ENCODE measurements at regions not wholly inside any gene's neighbourhood (a gene's known extent, or its start where the extent isn't known, plus 50 kb on each side); places are given as distances from the start of the nearest gene placed in this dataset.

DNA sequence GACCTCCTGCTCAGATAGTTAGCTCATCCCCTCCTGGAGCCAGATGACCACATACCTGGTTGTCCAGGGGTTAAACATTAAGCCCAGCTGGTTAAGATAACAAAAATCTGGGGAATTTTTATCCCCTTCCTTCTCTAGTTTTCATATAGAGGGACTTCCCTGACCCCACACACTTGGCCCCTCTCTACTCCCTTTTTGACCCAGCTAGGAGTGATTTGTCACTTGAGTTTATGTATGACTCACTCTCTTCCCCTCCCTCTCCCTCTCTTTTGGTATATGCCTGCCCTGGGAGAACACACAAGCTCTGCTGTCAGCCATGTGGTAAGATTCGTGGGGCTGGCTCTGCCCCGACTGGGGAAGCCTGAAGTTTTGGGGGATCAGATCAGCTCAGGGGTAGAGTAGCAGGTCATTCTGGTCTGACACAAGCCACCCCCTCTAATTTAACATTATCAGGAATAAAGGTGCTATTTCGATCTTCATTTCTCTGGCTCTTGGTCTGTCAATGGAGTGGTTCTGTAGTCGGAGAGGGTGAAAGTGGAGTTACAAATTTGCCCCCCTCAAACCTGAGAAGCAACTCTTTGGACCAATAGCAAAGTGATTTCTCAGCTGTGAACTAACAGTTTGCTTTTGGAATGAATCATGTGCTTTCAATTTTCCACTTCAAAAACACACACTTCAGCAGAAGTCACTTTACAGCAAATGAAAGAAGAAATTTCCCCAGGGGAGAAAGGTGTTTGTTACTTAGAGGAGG, 415.3 kb upstream of the CADM1 start:
- no peak for DNase-seq (ENCODE audit: low spot score)
- in situ Hi-C loops (cut with HindIII; ENCODE audit: low sequenced_read_pairs) = no loop called here

- in situ Hi-C loops (cut with HindIII; ENCODE audit: low sequenced_read_pairs) = no loop called here
These were observed 414.4 kb upstream of the CADM1 start for GRCh38 chr11:115918576-115918975.

DNA sequence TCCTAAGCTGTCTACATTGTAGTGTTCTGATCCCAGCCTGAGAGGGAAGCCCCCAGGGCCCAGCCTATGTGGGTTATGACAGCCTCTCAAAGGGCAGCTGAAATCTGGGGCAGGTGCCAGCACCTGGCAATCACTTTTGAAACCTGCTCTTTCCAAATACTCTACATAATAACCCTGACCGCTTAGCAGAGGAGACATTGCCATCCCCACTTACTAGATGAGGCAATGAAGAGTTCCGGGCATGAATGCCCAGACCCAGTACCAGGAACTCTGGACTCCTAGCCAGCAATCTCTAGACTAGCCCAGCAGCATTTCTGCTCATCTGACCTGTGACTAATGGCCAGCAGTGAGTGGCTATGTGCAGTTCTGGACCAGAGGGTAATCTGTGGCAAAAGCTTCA, 412.4 kb upstream of the CADM1 start:
- peak; percentile 29 for DNase-seq (ENCODE audit: low spot score)
- in situ Hi-C loops (cut with HindIII; ENCODE audit: low sequenced_read_pairs) = no loop called here

More at GRCh38 chr11:115918576-115918975, 414.4 kb upstream of the CADM1 start:
- no peak for DNase-seq (ENCODE audit: low spot score)

GRCh38 chr11:115912484-115912945, 408.3 kb upstream of the CADM1 start:
- peak; percentile 78 for DNase-seq (ENCODE audit: low spot score)
- in situ Hi-C loops (cut with HindIII; ENCODE audit: low sequenced_read_pairs) = no loop called here

DNA sequence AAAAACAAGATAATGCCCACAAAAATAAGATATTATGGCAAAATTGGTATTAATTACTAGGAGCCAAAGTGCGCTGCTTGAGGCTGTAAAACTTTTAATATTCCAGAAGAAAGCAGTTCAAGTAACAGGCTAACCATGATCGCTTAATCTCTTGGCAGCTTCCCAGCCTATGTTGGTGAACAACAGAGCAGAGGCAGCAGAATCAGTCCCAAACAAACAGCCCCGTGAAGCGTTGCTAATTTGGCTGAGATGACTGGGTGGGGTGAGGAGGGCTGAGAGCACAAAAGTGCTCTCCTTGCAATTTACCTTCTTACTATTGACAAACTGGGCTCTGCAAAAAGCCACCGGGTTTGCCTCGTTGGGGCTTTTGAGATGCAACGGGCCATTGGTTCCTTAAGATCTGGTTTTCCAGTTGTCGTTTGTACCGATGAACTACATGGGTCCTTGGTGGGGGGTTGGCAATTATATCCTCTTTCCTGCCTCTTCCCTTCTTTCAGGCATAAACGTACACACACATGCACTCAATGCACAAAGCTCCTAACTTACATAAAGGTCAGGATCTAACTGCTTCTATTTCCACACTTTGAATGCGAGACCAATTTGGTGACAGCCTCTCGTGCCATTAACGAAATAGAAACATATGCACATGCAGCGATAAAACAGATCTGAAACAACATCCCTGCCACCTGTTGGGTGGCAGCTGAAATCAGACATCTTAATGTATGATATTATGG, 407.6 kb upstream of the CADM1 start:
- in situ Hi-C loops (cut with HindIII; ENCODE audit: low sequenced_read_pairs) = no loop called here
- peak; percentile 53 for DNase-seq (ENCODE audit: low spot score)

- in situ Hi-C loops (cut with HindIII; ENCODE audit: low sequenced_read_pairs) = no loop called here
- no peak for DNase-seq (ENCODE audit: low spot score)
These were observed 406.2 kb upstream of the CADM1 start for GRCh38 chr11:115910379-115910778.

- in situ Hi-C loops (cut with HindIII; ENCODE audit: low sequenced_read_pairs) = no loop called here
- DNase-seq (ENCODE audit: low spot score) = no peak
These were observed 402.0 kb upstream of the CADM1 start for GRCh38 chr11:115906171-115906570.

- DNase-seq (ENCODE audit: low spot score) = no peak
- in situ Hi-C loops (cut with HindIII; ENCODE audit: low sequenced_read_pairs) = no loop called here
These were observed 401.3 kb upstream of the CADM1 start for GRCh38 chr11:115905341-115906000.

GRCh38 chr11:115903179-115903578, 399.0 kb upstream of the CADM1 start:
- in situ Hi-C loops (cut with HindIII; ENCODE audit: low sequenced_read_pairs) = no loop called here

DNA sequence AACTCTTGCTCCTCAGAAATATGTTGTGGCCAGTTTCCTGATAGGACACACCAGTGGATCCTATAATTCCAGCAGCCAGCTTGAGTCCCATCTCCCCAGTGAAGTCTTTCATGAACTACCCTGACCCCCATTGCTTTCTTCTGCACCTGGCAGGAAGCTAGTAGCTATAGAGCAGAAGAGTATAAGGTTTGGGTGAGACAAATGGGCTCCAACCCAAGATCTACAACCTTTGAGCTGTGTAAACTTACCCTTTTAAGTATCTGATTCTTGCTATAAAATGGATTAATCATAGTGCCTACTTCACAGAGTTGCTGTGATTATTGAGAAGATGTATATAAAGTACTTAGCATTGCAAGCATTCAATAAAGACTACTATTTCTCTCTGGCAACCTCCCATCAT, 396.9 kb upstream of the CADM1 start:
- in situ Hi-C loops (cut with HindIII; ENCODE audit: low sequenced_read_pairs) = no loop called here
- no peak for DNase-seq (ENCODE audit: low spot score)

More at GRCh38 chr11:115903179-115903578, 399.0 kb upstream of the CADM1 start:
- no peak for DNase-seq (ENCODE audit: low spot score)

GRCh38 chr11:115900111-115900510, 395.9 kb upstream of the CADM1 start:
- in situ Hi-C loops (cut with HindIII; ENCODE audit: low sequenced_read_pairs) = no loop called here
- no peak for DNase-seq (ENCODE audit: low spot score)

GRCh38 chr11:115897707-115898106, 393.5 kb upstream of the CADM1 start:
- DNase-seq (ENCODE audit: low spot score) = no peak
- in situ Hi-C loops (cut with HindIII; ENCODE audit: low sequenced_read_pairs) = no loop called here

- in situ Hi-C loops (cut with HindIII; ENCODE audit: low sequenced_read_pairs) = no loop called here
- no peak for DNase-seq (ENCODE audit: low spot score)
These were observed 391.9 kb upstream of the CADM1 start for GRCh38 chr11:115896084-115896483.

DNA sequence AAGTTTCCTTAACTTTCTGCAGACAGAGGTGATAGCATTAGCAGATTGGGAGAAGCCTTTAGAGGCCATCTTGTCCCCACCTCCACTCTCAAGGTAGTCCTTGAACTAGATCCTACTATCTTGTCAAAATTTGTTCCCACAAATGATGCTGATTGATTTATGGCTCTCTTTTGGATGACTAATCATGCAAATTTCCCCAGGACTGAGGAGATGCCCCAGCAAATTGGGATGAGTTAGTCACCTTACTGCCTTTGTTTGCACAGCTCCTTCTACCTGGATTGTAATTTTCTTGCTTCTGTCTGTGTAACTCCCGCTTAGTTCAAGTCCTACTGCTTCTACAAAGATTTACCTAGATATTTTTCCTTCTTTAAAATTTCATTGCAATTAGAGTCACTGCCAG, 391.4 kb upstream of the CADM1 start:
- no peak for DNase-seq (ENCODE audit: low spot score)
- in situ Hi-C loops (cut with HindIII; ENCODE audit: low sequenced_read_pairs) = no loop called here

GRCh38 chr11:115894176-115894575, 390.0 kb upstream of the CADM1 start:
- in situ Hi-C loops (cut with HindIII; ENCODE audit: low sequenced_read_pairs) = no loop called here
- DNase-seq (ENCODE audit: low spot score) = no peak

DNA sequence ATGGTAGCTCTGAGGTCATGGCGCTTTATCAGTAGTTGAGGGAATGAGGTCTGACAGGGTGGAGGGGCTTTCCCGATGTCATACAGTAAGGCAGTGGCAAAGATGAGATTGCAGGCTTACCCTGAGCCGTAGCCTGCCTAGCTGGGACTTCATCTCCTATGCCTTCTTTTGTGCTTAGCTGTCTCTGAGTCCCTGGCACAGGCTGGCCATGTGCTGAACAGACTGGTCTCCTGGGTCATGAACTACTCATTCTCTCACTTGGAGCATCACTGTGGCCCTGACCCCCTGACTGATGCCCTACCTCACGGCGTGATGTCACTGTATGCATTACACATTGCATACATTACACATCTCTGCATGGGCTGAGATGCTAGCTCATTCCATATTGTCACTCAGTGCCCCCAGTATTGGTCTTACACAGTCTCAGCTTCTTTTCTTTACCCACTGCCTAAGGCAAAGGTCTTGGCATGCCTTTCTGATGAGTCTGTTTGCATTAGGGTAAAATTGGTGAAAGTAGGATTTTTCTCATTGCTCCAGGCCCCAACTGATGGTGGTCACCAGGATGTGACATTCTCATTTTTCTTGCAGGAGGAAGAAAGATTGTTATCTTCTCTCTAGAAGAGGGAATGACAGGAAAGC, 389.4 kb upstream of the CADM1 start:
- DNase-seq (ENCODE audit: low spot score) = no peak

GRCh38 chr11:115892016-115892415, 387.8 kb upstream of the CADM1 start:
- no peak for DNase-seq (ENCODE audit: low spot score)
- in situ Hi-C loops (cut with HindIII; ENCODE audit: low sequenced_read_pairs) = no loop called here

More for the DNA sequence above, 389.4 kb upstream of the CADM1 start:
- in situ Hi-C loops (cut with HindIII; ENCODE audit: low sequenced_read_pairs) = no loop called here

GRCh38 chr11:115891581-115891980, 387.4 kb upstream of the CADM1 start:
- DNase-seq (ENCODE audit: low spot score) = no peak
- in situ Hi-C loops (cut with HindIII; ENCODE audit: low sequenced_read_pairs) = no loop called here

DNA sequence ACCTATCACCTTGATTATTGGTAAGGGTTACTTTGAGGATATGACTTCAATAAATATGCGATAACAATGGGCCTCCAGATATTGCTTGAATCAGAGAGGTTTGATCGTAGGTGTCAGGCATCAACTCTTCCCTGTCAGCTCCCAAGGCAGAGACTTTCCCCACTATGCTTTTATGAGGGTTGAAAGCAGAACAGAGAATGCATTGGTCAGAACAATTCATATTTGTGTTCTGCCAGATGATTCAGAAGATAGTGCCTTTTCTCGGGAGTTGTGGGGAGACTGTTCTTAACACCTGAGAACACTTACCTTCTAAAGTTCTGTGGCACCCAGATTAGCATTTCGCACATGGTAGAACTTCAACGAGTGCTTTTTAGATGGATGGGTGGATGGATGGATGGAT, 386.3 kb upstream of the CADM1 start:
- no peak for DNase-seq (ENCODE audit: low spot score)
- in situ Hi-C loops (cut with HindIII; ENCODE audit: low sequenced_read_pairs) = no loop called here

- in situ Hi-C loops (cut with HindIII; ENCODE audit: low sequenced_read_pairs) = no loop called here
- no peak for DNase-seq (ENCODE audit: low spot score)
These were observed 385.5 kb upstream of the CADM1 start for GRCh38 chr11:115889712-115890111.

All from G401 (cell line).